Activated gamma-delta T cell (primary cell): ENCODE measurements at regions not wholly inside any gene's neighbourhood (a gene's known extent, or its start where the extent isn't known, plus 50 kb on each side); places are given as distances from the start of the nearest gene placed in this dataset.
"Not testable (repeated sequence)": the region's sequence is repeated elsewhere in the genome, so short reads cannot be mapped to it uniquely, and the experiment has no call there.

Experiments used
- DNase-seq: peaks from one replicate; lab custom pipeline; 2025; lab: John Stamatoyannopoulos, UW

DNA sequence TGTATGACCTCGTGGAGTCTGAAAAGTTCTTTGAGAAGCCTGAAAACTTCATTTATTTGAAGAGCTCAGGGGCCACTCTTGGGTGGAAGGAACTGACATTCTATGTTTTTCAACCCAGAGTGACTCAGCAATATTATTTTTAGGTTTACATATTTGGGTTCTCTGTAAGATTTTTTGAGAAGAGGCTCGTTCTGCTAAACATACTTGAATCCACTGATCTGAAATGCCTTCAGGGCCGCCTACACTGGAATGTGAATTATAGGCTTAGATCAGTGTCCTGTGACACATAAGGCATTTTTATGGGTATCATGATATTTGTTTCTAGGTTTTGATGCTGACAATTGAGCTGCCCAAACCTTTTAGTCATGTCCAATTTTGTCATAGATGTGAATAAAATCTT lies 86.2 kb downstream of the PSAT1 start:
- DNase-seq = no peak

GRCh38 chr9:78386348-78386747 lies 89.4 kb downstream of the PSAT1 start:
- DNase-seq = no peak

GRCh38 chr9:78386773-78387172 lies 89.8 kb downstream of the PSAT1 start:
- no peak for DNase-seq

DNA sequence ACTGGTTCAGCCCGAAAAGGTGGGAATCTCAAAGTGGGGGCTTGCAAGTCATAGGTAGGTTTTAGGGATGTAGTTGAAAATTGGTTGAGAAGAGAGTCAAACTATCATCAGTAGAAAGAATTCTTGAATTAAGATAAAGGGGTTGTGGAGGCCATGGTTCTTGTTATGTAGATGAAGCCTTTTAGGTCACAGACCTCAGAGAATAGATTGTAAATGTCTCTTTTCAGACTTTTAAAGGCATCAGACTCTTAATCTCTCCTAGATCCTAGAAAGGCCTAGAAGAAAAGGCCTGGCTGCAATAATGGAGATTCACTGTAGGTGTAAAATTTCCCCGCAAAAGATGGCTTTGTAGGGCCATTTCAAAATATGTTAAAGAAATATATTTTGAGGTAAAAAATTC lies 96.4 kb downstream of the PSAT1 start:
- DNase-seq = no peak

DNA sequence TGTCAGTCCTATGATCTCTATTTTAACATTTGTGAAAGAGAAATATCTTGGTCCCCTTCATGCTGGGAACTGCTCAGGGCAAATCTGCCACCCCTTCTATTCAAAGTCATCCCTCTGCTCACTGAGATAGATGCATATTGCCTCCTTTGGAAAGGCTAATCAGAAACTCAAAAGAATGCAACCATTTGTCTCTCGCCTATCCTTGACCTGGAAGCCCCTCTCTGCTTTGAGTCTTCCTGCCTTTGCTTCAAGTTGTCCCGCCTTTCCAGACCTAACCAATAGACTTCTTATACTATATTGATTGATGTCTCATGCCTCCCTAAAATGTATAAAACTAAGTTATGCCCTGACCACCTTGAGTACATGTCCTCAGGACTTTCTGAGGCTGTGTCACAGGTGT lies 97.0 kb downstream of the PSAT1 start:
- DNase-seq = no peak

GRCh38 chr9:78396087-78396486 lies 99.2 kb downstream of the PSAT1 start:
- DNase-seq = no peak

DNA sequence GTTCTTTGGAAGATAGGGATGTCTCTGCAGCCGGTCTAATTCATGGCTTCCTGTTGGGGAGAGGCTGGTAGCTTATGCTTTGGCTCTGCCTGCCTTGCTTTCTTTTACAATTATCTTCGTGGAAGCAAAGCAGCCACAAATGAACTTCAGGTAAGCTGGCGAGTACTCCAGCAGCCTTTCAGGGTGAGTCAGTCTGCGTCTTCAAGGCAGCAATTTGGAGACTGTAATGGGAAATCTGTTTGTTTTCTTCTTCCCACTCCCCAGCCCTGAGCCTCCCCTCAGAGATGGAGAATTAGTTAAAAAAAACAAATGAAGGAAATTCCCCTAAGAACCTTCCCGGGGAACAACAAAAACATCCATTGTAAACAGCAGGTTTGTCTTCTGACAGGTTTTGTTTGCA lies 100.1 kb downstream of the PSAT1 start:
- DNase-seq = no peak

- DNase-seq = no peak
These were observed 100.5 kb downstream of the PSAT1 start for GRCh38 chr9:78397454-78397853.

DNA sequence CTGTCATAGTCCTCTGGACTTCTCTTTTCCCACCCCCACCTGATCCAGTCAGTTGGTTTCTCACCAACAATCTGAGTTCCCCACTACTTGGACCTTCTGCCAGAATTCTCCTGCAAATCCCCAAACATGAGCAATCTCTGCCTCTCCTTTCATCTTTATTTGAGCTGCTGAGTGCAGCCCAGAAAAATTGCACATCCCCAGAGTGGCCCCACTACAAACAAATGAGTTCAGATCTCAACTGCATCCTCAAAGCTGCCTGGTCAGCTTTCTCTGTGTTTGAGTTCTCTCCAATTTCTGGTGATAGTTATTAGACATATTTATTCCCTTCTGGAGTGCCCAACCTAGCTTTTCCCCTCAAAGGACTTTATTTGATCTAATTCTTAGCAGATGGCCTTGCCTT lies 102.2 kb downstream of the PSAT1 start:
- DNase-seq = no peak

DNA sequence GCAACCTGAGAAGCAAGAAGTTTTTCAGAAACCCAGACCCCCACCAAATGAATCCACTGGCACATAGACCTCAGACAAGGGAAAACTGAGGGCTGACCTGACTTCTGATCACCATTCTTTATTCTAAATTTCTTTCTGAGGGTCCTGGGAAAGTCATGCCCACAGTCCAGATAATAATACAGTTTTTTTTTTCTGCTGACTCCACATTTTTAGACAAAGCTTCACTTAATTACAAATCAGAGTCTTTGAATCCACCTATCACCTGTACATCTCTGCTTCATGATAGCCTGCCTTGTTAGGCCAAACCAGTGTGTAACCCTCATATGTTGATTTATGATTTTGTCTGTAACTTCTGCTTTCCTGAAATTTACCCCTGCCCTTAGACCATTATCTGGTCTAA lies 103.6 kb downstream of the PSAT1 start:
- DNase-seq = no peak

- DNase-seq = no peak
These were observed 108.5 kb downstream of the PSAT1 start for GRCh38 chr9:78405461-78405860.

DNA sequence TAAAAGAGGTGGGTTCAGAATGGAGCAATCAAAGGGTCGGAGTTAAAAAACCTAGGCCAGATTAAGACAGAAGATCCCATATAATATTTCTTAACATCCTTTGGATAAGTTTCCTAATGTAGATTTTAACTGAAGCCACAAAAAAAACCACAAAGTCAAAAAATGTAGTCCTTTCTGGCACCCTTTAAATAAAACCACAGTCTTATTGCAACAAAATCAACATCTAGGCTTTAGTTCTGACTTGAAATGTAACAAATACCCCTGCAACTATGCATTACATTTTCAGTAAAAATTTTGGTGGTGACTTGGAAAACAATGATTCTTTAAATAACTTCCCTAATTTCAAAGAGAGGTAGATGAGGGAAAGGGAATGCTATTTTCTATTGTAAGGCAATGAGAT lies 109.2 kb downstream of the PSAT1 start:
- no peak for DNase-seq

- DNase-seq = no peak
These were observed 110.0 kb downstream of the PSAT1 start for GRCh38 chr9:78406933-78407332.

DNA sequence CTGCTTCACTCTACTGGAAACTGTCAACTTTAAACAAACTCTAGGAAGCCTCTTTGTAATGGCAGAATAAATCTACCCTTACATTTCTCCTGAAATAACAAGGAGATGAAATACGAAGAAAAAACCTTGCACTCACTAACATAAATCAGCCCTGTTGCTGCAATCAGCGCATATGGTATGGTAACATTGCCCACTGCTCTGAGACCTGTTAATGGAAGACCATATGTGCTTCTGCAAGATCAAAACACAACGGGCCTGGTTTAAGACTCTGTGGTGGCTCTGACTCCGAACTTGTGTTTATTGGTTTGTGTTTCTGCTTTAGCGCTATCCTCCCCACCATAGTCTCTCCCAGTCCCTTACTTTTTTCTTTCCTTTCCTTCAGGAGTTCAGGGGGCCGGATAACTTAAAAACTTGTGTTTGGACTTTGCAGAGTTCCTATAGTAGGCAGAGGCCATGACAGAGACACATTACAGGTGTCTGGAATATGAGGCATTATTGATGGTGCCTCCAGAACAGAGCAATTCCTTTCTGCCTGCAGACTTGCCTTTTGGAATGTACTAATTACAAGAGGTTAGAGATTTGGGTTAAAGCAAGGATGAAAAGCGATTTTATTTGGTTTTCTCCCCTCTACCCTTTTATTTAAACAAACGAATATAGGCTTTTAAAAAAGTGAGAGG lies 110.8 kb downstream of the PSAT1 start:
- DNase-seq = no peak

DNA sequence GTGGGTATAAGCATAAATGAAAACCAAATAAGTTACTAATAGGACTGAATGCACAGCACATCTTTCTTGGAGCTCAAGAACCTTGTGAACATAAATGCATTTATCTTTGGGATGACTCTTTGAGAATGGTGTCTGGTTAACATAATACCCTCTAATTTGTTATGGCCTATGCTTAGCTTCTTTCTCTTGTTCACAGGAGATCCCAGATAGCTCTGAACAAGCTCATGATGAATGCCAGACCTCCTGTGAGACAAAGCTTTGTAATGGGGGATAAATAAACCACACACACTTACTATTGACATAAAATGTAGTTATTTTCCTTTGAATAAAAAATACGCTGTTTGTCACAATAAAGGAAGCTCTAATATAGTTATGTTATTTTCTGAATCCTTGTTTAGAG lies 111.5 kb downstream of the PSAT1 start:
- DNase-seq = no peak

DNA sequence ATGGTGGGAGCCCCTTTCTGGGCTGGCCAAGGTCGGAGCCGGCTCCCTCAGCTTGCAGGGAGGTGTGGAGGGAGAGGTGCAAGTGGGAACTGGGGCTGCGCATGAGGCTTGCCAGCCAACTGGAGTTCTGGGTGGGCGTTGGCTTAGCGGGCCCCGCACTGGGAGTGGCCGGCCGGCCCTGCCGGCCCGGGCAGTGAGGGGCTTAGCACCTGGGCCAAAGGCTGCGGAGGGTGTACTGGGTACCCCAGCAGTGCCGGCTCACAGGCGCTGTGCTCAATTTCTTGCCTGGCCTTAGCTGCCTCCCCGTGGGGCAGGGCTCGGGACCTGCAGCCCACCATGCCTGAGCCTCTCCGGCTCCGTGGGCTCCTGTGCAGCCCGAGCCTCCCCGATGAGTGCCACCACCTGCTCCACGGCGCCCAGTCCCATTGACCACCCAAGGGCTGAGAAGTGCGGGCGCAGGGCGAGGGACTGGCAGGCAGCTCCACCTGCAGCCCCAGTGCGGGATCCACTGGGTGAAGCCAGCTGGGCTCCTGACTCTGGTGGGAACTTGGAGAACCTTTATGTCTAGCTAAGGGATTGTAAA lies 113.1 kb downstream of the PSAT1 start:
- not testable (repeated sequence) for DNase-seq

DNA sequence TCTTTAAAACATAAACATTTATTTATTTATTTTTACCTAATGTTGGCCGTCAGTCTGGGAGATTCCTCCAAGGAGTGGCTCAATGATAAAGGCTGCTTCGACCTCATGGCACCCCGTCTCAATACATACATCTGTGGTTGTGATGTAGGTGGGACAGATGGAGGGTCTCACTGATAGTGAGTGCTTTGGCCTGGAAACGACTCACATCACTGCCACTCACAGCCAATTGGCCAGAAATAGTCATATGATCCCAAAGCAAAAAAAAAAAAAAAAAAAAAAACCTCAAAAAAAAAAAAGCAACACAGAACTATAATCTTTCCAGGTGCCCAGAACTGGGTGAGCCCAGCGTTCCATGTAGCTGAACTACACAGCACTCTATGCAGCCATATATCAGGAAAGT lies 125.4 kb downstream of the PSAT1 start:
- DNase-seq = no peak

GRCh38 chr9:78424299-78424698 lies 127.4 kb downstream of the PSAT1 start:
- no peak for DNase-seq

DNA sequence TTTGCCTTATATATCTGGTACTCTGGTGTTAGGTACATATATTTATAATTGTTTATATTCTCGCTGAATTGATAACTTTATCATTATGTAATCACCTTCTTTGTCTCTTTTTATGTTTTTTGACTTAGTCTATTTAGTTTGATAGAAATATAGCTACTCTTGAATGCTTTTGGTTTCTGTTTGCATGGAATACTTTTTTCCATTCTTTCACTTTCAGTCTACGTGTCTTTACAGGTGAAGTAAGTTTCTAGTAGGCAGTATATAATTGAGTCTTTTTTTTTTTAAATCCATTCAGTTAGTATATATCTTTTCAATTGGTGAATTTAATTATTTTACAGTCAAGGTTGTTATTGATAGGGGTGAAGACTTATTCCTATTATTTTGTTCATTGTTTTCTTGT lies 131.7 kb downstream of the PSAT1 start:
- DNase-seq = no peak

DNA sequence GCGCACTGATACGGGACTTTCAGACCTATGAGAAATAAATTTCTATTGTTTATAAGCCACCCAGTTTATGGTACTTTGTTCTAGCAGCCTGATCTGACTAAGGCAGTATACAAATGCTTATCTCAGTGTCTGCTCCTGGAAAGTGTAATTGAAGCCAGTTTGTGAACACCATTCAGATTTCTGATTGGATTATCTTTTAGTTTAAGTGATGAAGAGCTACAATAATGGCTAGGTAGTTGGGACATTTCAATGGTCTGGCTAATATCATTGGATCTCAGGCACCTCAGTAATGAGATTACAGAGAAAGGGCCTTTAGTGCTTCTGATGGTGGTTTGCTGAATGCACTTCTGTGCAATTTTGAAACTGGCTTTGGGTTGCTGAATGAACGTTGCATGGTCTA lies 133.5 kb downstream of the PSAT1 start:
- DNase-seq = no peak

DNA sequence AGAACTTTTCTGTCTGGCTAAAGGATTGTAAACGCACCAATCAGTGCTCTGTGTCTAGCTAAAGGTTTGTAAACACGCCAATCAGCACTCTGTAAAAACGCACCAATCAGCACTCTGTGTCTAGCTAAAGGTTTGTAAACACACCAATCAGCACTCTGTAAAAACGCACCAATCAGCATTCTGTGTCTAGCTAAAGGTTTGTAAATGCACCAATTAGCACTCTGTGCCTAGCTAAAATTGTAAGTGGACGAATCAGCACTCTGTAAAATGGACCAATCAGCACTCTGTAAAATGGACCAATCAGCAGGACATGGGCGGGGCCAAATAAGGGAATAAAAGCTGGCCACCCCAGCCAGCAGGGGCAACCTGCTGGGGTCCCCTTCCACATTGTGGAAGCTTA lies 134.1 kb downstream of the PSAT1 start:
- DNase-seq = not testable (repeated sequence)

GRCh38 chr9:78436873-78437272 lies 139.9 kb downstream of the PSAT1 start:
- no peak for DNase-seq

GRCh38 chr9:78437296-78437695 lies 140.4 kb downstream of the PSAT1 start:
- no peak for DNase-seq

GRCh38 chr9:78437806-78438205 lies 140.9 kb downstream of the PSAT1 start:
- no peak for DNase-seq
